Prostate gland (tissue), 2 donors: ENCODE measurements at regions not wholly inside any gene's neighbourhood (a gene's known extent, or its start where the extent isn't known, plus 50 kb on each side); places are given as distances from the start of the nearest gene placed in this dataset.

Experiments
- POLR2A ChIP-seq: fragments of 450-650 bp; IDR thresholded peaks from one replicate; pipeline ENCODE4 v1.6.1; 2016; ENCODE audit warnings: antibody characterized with exemption, mild to moderate bottlenecking
- POLR2AphosphoS5 ChIP-seq: sonication (generic); formaldehyde crosslinking; IDR thresholded peaks from one replicate; pipeline ENCODE4 v1.6.1; 2017; ENCODE audit warnings: antibody characterized with exemption
- TF ChIP-seq, protein P1 (sequence below), 4 experiments: fragments of 200-600 bp in 2 of 4; fragments of 450-650 bp in 2 of 4; sonication (generic) in 2 of 4; IDR thresholded peaks; 1 replicate in 3 of 4; 2 replicates in 1 of 4; pipeline ENCODE4 v1.5.1; 2016 to 2019; ENCODE audit warnings: antibody characterized with exemption in 4 of 4, mild to moderate bottlenecking in 2 of 4, moderate library complexity in 2 of 4

DNA sequence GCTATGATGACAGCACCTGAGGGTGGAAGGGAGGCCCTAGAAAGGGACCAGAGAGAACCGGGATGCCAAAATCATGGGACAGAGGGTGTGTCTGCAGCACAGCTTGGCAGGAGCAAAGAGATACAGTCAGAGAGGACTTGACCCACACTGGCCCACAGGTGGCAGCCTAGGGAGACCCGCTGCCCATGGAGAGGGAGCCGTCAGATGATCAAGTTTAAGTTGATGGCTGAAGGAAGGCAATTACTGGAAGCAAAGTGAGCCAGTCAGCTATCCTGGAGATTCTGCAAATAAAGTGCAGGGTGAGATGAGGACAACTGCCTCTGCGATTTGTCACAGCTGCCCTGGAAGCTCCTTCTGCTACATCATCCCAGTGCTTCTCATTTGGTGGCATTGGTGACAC, 74.0 kb downstream of the CMPK2 start:
- TF ChIP-seq, protein P1, sequence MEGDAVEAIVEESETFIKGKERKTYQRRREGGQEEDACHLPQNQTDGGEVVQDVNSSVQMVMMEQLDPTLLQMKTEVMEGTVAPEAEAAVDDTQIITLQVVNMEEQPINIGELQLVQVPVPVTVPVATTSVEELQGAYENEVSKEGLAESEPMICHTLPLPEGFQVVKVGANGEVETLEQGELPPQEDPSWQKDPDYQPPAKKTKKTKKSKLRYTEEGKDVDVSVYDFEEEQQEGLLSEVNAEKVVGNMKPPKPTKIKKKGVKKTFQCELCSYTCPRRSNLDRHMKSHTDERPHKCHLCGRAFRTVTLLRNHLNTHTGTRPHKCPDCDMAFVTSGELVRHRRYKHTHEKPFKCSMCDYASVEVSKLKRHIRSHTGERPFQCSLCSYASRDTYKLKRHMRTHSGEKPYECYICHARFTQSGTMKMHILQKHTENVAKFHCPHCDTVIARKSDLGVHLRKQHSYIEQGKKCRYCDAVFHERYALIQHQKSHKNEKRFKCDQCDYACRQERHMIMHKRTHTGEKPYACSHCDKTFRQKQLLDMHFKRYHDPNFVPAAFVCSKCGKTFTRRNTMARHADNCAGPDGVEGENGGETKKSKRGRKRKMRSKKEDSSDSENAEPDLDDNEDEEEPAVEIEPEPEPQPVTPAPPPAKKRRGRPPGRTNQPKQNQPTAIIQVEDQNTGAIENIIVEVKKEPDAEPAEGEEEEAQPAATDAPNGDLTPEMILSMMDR (IDR thresholded peaks at IDR 0.05) = no peak
- TF ChIP-seq POLR2A (no peak), POLR2AphosphoS5 (no peak)
